ENCODE measurements at regions not wholly inside any gene's neighbourhood (a gene's known extent, or its start where the extent isn't known, plus 50 kb on each side); places are given as distances from the start of the nearest gene placed in this dataset.

GRCh38 chrX:39336671-39337311, 535.5 kb downstream of the MID1IP1 start:
- Mint-ChIP-seq H3K4me1 (ENCODE audit: low read depth, unreplicated experiment) (no peaks in the 10 kb centered on the region), H3K27me3 (ENCODE audit: insufficient read depth, unreplicated experiment) (no peaks in the 10 kb centered on the region), H3K36me3 (ENCODE audit: insufficient read depth, unreplicated experiment) (no peaks in the 10 kb centered on the region), H3K9me3 (ENCODE audit: unreplicated experiment) (no peaks in the 10 kb centered on the region), H3K4me3 (ENCODE audit: unreplicated experiment) (no peak overlapping the region), H3K27ac (ENCODE audit: unreplicated experiment) (no peak overlapping the region)
- BruUV-seq (replicated peaks) = no TSS peak
- no peaks in the 10 kb centered on the region for H3K9me3 ChIP-seq
- no peak for DNase-seq
- POLR2A ChIA-PET = no interaction called here
- no peak overlapping the region for H3K4me3 ChIP-seq (ENCODE audit: low read depth, low read length)
- no peaks in the 10 kb centered on the region for H3K36me3 ChIP-seq (ENCODE audit: control insufficient read depth, insufficient read depth, low read length)
- no peak for TF ChIP-seq CTCF (IDR thresholded peaks at IDR 0.05; ENCODE audit: insufficient read depth in 1 of 2, low read depth in 1 of 2, low read length in 1 of 2, severe bottlenecking in 1 of 2, unreplicated experiment in 1 of 2)
- H3K27me3 ChIP-seq (replicated peaks; ENCODE audit: control insufficient read depth, insufficient read depth, low read length) = no peaks in the 10 kb centered on the region
- intact Hi-C loops (cut with micrococcal nuclease; ENCODE audit: unreplicated experiment) = no loop called here
- H3K4me1 ChIP-seq = no peaks in the 10 kb centered on the region
- CTCF ChIA-PET = no interaction called here

- Mint-ChIP-seq H3K4me1 (ENCODE audit: low read depth, unreplicated experiment) (no peaks in the 10 kb centered on the region), H3K27ac (ENCODE audit: unreplicated experiment) (no peak overlapping the region), H3K9me3 (ENCODE audit: unreplicated experiment) (no peaks in the 10 kb centered on the region), H3K4me3 (ENCODE audit: unreplicated experiment) (no peak overlapping the region), H3K36me3 (ENCODE audit: insufficient read depth, unreplicated experiment) (no peaks in the 10 kb centered on the region), H3K27me3 (ENCODE audit: insufficient read depth, unreplicated experiment) (no peaks in the 10 kb centered on the region)
- Histone ChIP-seq H3K4me3 (ENCODE audit: low read depth, low read length) (no peak overlapping the region), H3K36me3 (ENCODE audit: control insufficient read depth, insufficient read depth, low read length) (no peaks in the 10 kb centered on the region), H3K27me3 (replicated peaks; ENCODE audit: control insufficient read depth, insufficient read depth, low read length) (no peaks in the 10 kb centered on the region), H3K9me3 (no peaks in the 10 kb centered on the region), H3K4me1 (no peaks in the 10 kb centered on the region)
- no peak for DNase-seq
- CTCF ChIA-PET = no interaction called here
- intact Hi-C loops (cut with micrococcal nuclease; ENCODE audit: unreplicated experiment) = no loop called here
- BruUV-seq (replicated peaks) = no TSS peak
- POLR2A ChIA-PET = no interaction called here
- TF ChIP-seq CTCF (IDR thresholded peaks at IDR 0.05; ENCODE audit: insufficient read depth in 1 of 2, low read depth in 1 of 2, low read length in 1 of 2, severe bottlenecking in 1 of 2, unreplicated experiment in 1 of 2) = no peak
Observed at GRCh38 chrX:39337451-39337850, 536.2 kb downstream of the MID1IP1 start.

GRCh38 chrX:39338583-39338982, 537.3 kb downstream of the MID1IP1 start:
- Histone ChIP-seq H3K36me3 (ENCODE audit: control insufficient read depth, insufficient read depth, low read length) (no peaks in the 10 kb centered on the region), H3K9me3 (no peaks in the 10 kb centered on the region), H3K4me1 (no peaks in the 10 kb centered on the region), H3K27me3 (replicated peaks; ENCODE audit: control insufficient read depth, insufficient read depth, low read length) (no peaks in the 10 kb centered on the region), H3K4me3 (ENCODE audit: low read depth, low read length) (no peak overlapping the region)
- no peak for DNase-seq
- H3K27ac Mint-ChIP-seq (ENCODE audit: unreplicated experiment) = no peak overlapping the region
- no peaks in the 10 kb centered on the region for H3K4me1 Mint-ChIP-seq (ENCODE audit: low read depth, unreplicated experiment)
- ChIA-PET POLR2A (no interaction called here), CTCF (no interaction called here)
- BruUV-seq (replicated peaks) = no TSS peak
- H3K36me3 Mint-ChIP-seq (ENCODE audit: insufficient read depth, unreplicated experiment) = no peaks in the 10 kb centered on the region
- H3K4me3 Mint-ChIP-seq (ENCODE audit: unreplicated experiment) = no peak overlapping the region
- H3K27me3 Mint-ChIP-seq (ENCODE audit: insufficient read depth, unreplicated experiment) = no peaks in the 10 kb centered on the region
- intact Hi-C loops (cut with micrococcal nuclease; ENCODE audit: unreplicated experiment) = no loop called here
- H3K9me3 Mint-ChIP-seq (ENCODE audit: unreplicated experiment) = no peaks in the 10 kb centered on the region
- no peak for TF ChIP-seq CTCF (IDR thresholded peaks at IDR 0.05; ENCODE audit: insufficient read depth in 1 of 2, low read depth in 1 of 2, low read length in 1 of 2, severe bottlenecking in 1 of 2, unreplicated experiment in 1 of 2)

Measured in Caco-2 (cell line).